Ectodermal cell (in vitro differentiated cells): ENCODE measurements at regions not wholly inside any gene's neighbourhood (a gene's known extent, or its start where the extent isn't known, plus 50 kb on each side); places are given as distances from the start of the nearest gene placed in this dataset.

Experiments
- H3K27ac ChIP-seq: 2 replicates; pipeline ENCODE4 v1.7.0; 2013; ENCODE audit warnings: mild to moderate bottlenecking, low read depth, low read length; ENCODE audit not compliant: insufficient read depth, poor library complexity, severe bottlenecking
- H3K27me3 ChIP-seq: 2 replicates; pipeline ENCODE4 v1.7.0; 2013; ENCODE audit warnings: mild to moderate bottlenecking, low read length; ENCODE audit not compliant: insufficient read depth, control insufficient read depth, poor library complexity, severe bottlenecking
- H3K36me3 ChIP-seq: one replicate; pipeline ENCODE4 v1.7.0; 2013; ENCODE audit warnings: low read length; ENCODE audit not compliant: control insufficient read depth, insufficient read depth
- H3K4me1 ChIP-seq: one replicate; pipeline ENCODE4 v1.7.0; 2013; ENCODE audit warnings: low read length; ENCODE audit not compliant: control insufficient read depth, insufficient read depth
- H3K4me3 ChIP-seq: 2 replicates; pipeline ENCODE4 v1.7.0; 2013; ENCODE audit warnings: low read depth, low read length, control low read depth; ENCODE audit not compliant: insufficient read depth
- H3K9me3 ChIP-seq: 2 replicates; pipeline ENCODE4 v1.7.0; 2013; ENCODE audit warnings: mild to moderate bottlenecking, low read length, moderate library complexity; ENCODE audit not compliant: control insufficient read depth
- WGBS, 2 experiments: methylation state at CpG; one replicate each; pipeline ENCODE4 v1.1.7; 2013; ENCODE audit warnings: missing lambda C conversion rate in 2 of 2; 5-methylcytosine and 5-hydroxymethylcytosine counted together

DNA sequence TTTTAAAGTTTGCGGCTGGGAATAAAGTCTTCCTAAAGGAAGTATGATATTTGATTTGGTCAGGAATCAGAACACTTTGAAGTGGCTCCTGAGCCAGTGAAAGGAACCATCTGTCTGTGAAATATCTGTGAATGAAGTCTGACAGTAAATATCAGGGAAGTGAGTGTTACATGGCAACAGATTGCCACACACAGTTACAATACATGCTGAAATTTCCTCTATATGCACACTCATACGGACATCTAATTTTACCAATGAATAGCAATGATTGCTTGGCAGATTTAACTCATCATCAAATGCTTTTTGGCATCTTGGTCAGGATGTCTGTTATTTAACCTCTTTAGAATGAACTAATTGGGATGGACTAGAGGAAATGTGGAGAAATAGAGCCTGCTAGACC is 1023.8 kb downstream of the FAT4 start:
- Histone ChIP-seq H3K4me3 (no peak overlapping the region), H3K27ac (no peak overlapping the region), H3K27me3 (no peaks in the 10 kb centered on the region), H3K4me1 (no peaks in the 10 kb centered on the region), H3K36me3 (no peaks in the 10 kb centered on the region), H3K9me3 (no peaks in the 10 kb centered on the region)
- WGBS, 2 experiments, result 95 to 98% methylated on average over 2 of the region's 2 CpGs

DNA sequence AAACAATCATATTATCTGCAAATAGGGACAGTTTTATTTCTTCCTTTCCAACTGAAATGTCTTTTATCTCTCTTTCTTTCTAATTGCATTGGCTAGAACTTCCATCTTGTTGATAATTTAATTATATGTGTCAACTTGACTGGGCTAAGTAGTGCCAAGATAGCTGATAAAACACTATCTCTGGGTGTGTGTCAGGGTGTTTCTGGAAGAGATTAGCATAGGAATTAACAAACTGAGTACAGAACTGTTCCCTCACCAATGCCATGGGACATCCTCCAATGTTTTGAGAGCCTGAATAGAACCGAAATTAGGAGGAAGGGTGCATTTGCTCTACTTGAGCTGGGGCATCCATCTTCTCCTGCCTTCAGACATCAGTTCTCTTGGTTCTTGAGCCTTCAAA is 1027.2 kb downstream of the FAT4 start:
- no peaks in the 10 kb centered on the region for H3K9me3 ChIP-seq
- no peaks in the 10 kb centered on the region for H3K4me1 ChIP-seq
- H3K27me3 ChIP-seq, result no peaks in the 10 kb centered on the region
- no peaks in the 10 kb centered on the region for H3K36me3 ChIP-seq
- WGBS, 2 experiments, result 93 to 95% methylated on average over 1 of the region's 1 CpG
- no peak overlapping the region for H3K27ac ChIP-seq
- no peak overlapping the region for H3K4me3 ChIP-seq

DNA sequence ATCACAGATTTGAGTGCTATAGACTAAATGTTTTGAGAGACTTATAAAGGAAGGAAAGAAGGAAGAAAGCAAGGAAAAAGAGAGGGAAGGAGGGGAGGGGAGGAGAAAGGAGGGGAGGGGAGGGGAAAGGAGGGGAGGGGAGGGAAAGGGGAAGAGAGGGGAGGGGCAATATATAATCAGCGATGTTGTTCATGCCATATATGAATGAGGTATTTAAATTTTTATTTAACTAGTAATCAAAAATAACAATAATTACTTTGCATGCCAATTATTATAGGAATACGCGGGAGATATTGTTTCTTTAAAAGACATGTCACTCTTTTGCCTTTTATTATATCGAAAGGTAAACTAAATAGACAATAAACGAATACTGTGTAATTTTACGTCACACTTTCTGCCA is 1029.7 kb downstream of the FAT4 start:
- Histone ChIP-seq H3K36me3 (no peaks in the 10 kb centered on the region), H3K9me3 (no peaks in the 10 kb centered on the region), H3K27ac (no peak overlapping the region), H3K4me3 (no peak overlapping the region), H3K27me3 (no peaks in the 10 kb centered on the region), H3K4me1 (no peaks in the 10 kb centered on the region)
- WGBS, 2 experiments, result 50 to 95% methylated on average over 2 to 3 of the region's 6 CpGs

DNA sequence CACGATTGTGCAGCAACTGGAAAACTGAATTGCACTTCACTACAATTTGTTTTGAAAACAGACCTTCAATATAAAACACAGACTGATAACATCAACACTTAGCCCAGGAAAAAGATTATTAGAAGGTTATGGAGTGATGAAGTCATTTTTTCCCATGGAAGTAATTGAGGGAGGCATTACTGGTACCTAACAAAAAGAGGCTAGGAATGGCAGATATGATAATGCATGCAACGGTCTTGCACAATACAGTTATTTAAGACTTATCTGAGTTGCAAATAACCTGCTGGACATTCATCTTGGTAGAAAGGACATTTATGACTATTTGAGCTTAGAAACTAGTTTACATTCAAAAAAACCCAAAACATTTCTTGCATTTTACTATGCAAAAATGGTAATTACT is 1031.9 kb downstream of the FAT4 start:
- no peak overlapping the region for H3K27ac ChIP-seq
- WGBS, 2 experiments, result 90 to 94% methylated on average over 2 of the region's 2 CpGs
- no peak overlapping the region for H3K4me3 ChIP-seq
- H3K4me1 ChIP-seq, result no peaks in the 10 kb centered on the region
- H3K27me3 ChIP-seq, result no peaks in the 10 kb centered on the region
- no peaks in the 10 kb centered on the region for H3K36me3 ChIP-seq
- no peaks in the 10 kb centered on the region for H3K9me3 ChIP-seq

DNA sequence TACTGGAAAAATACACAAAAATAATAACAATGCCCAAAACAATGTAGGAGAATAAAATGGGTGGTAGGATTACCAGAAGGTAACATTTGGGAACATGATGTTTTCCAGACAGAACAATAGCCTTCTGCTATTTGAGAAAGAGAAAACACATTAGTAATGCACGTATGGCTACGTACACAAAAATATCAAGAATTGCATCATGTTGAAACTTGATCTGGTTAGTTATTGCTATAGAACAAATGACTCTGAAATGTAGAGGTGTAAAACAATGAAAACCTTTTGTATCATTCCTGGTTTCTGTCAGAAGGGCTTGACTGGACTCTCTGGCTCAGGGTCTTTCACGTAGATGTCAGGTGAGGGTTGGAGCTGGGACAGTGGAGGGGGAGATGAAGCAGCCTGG is 1040.0 kb downstream of the FAT4 start:
- no peak overlapping the region for H3K4me3 ChIP-seq
- 97 to 99% methylated on average over 3 of the region's 3 CpGs for WGBS, 2 experiments
- H3K27ac ChIP-seq, result no peak overlapping the region
- no peaks in the 10 kb centered on the region for H3K36me3 ChIP-seq
- no peaks in the 10 kb centered on the region for H3K27me3 ChIP-seq
- H3K9me3 ChIP-seq, result no peaks in the 10 kb centered on the region
- H3K4me1 ChIP-seq, result no peaks in the 10 kb centered on the region

DNA sequence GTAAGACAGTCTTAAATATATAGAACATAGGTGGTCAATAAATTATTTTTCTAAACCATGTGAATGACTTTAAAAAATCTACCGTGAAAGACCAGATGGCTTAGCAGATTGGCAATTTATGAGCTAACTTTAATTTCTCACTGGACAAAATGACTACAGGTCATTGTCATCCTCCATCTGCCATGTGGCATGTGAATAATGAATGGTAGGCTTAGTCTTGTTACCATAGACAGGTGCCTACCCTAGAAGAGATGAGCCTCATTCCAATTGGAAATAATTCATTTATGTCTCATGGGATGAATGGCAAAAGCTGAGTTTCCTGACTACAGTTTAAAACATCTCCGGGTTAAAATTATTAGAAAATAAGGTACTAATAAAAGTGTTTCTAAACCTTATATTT is 1043.3 kb downstream of the FAT4 start:
- no peak overlapping the region for H3K27ac ChIP-seq
- H3K36me3 ChIP-seq, result no peaks in the 10 kb centered on the region
- H3K4me3 ChIP-seq, result no peak overlapping the region
- no peaks in the 10 kb centered on the region for H3K4me1 ChIP-seq
- H3K9me3 ChIP-seq, result no peaks in the 10 kb centered on the region
- 100% methylated on average over 1 of the region's 2 CpGs for WGBS, 2 experiments
- H3K27me3 ChIP-seq, result no peaks in the 10 kb centered on the region

DNA sequence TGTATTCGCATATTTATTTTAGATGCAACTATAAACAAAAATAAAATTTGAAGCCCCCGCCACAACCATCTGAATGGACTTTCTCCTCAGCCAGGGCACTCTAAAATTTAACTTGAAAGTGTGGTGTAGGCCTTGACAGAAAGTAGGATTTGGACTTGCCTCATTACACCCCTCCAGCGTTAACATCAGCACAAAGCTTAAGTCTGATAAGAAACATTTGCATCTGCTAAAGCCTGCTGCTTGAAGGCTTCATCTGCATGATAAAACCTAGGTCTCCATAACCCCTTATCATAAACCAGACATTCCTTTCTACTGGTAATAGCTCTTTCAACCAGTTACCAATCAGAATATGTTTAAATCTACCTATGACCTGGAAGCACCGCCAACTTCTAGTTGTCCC is 1046.5 kb downstream of the FAT4 start:
- WGBS, 2 experiments, result 44 to 83% methylated on average over 1 to 4 of the region's 4 CpGs
- no peaks in the 10 kb centered on the region for H3K9me3 ChIP-seq
- no peaks in the 10 kb centered on the region for H3K27me3 ChIP-seq
- no peaks in the 10 kb centered on the region for H3K4me1 ChIP-seq
- H3K27ac ChIP-seq, result no peak overlapping the region
- H3K36me3 ChIP-seq, result no peaks in the 10 kb centered on the region
- no peak overlapping the region for H3K4me3 ChIP-seq

DNA sequence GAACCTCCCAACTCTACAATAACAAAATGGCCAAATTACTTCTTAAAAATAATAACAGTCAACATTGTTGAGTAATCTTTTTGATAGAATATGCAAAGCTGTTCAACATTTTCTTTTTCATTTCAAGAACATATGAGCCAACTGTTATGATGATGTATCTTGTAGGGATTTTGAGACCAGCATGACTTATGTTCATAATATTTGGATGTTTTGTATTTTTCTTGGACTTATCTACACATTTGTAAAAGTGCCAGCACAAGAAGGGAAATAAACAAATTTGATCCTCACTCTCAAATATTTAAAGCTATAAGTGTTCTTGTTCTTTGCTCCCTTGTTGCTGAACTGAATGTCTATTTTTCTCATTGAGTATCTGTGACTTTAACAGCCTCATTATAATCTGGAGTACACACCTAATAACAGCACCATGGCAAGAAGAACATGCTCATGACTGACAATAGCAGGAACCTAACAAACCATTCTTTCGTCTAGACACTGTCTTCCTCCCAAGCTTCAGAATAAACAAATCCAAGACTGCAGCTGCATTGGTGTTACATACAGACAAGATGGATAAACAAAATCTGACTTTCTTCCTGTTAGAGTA is 1049.7 kb downstream of the FAT4 start:
- H3K4me1 ChIP-seq, result no peaks in the 10 kb centered on the region
- no peak overlapping the region for H3K4me3 ChIP-seq
- H3K27ac ChIP-seq, result no peak overlapping the region

DNA sequence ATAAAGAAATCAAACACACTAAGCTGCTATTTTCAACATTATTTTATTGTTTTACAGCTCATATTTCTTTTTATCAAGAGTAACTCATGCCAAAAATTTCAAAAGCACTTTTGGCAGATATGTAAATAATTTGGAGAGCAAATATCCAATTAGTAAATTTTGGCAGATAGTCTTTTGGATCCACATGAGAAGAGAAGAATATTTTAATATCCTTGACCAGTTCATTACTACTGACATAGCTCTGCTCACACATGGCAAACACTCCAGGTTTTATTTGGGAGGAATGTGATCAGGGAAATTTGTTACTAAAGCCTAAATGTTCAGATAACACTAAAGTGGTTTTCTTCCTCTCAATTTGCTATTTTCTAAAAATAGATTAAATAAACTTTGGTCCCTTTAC is 1054.3 kb downstream of the FAT4 start:
- H3K27me3 ChIP-seq, result no peaks in the 10 kb centered on the region
- no peak overlapping the region for H3K4me3 ChIP-seq
- no peaks in the 10 kb centered on the region for H3K4me1 ChIP-seq
- H3K27ac ChIP-seq, result no peak overlapping the region
- H3K9me3 ChIP-seq, result no peaks in the 10 kb centered on the region
- no peaks in the 10 kb centered on the region for H3K36me3 ChIP-seq

More for the DNA sequence above, 1049.7 kb downstream of the FAT4 start:
- no peaks in the 10 kb centered on the region for H3K9me3 ChIP-seq
- 88 to 89% methylated on average over 1 of the region's 1 CpG for WGBS, 2 experiments
- no peaks in the 10 kb centered on the region for H3K27me3 ChIP-seq
- no peaks in the 10 kb centered on the region for H3K36me3 ChIP-seq

DNA sequence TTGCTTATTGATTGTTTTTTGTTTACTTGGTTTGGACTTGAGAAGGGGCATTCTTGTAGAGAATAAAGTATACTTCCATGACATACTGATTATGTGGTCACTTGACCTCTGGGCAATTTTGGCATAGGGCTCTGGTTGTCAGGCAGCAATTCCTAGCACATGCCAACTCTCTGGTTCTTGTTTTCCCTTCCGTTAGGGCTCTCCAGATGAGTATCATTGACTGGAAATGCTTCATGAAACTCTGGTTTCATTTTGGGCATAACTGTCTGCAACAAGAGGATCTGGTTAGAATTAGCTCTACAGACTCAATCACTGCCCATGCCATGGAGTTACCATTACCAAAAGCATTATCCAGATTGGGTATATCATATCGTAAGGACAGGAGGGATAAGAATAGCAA is 1057.9 kb downstream of the FAT4 start:
- H3K4me1 ChIP-seq, result no peaks in the 10 kb centered on the region
- no peak overlapping the region for H3K4me3 ChIP-seq
- WGBS, 2 experiments, result 94% methylated on average over 1 to 2 of the region's 2 CpGs
- no peaks in the 10 kb centered on the region for H3K36me3 ChIP-seq
- no peaks in the 10 kb centered on the region for H3K9me3 ChIP-seq
- H3K27ac ChIP-seq, result no peak overlapping the region
- no peaks in the 10 kb centered on the region for H3K27me3 ChIP-seq

DNA sequence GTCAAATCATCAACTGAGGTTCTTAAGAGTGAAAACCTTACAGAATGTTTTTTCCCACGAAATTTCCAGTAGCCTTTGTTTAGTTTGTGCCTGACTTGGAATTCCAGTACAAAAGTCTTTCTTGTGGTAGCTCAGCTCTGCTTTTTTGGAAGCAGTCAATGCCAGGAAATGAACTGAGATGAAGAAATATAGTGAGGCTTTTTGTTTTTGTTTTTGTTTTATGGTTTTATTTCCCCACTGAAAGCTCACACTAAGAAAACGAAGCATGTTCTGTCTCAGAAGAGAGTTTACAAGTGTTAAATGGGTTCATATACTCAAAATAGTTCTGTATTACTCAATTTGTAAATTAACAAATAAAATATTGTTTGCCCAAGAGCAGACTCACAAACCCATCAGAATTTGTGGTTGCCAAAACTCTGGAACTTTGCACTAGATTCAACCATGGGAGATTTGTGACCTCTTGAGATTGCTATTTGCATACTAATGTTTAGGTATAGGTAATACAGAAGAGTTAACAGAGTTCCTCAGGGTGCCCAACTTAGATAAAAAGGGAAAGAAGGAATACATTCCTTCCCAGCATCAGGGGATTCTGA is 1060.8 kb downstream of the FAT4 start:
- H3K36me3 ChIP-seq, result no peaks in the 10 kb centered on the region
- H3K27me3 ChIP-seq, result no peaks in the 10 kb centered on the region
- no peak overlapping the region for H3K4me3 ChIP-seq
- H3K9me3 ChIP-seq, result no peaks in the 10 kb centered on the region
- WGBS, 2 experiments, result 90 to 97% methylated on average over 1 to 2 of the region's 2 CpGs
- H3K27ac ChIP-seq, result no peak overlapping the region
- H3K4me1 ChIP-seq, result no peaks in the 10 kb centered on the region
